Heart left ventricle (tissue), 16 donors: ENCODE measurements at regions not wholly inside any gene's neighbourhood (a gene's known extent, or its start where the extent isn't known, plus 50 kb on each side); places are given as distances from the start of the nearest gene placed in this dataset.

Experiments
- ATAC-seq, 4 donors: fragments of 200-7000 bp; cut with Tn5 transposase; one replicate each; pipeline ENCODE4 v1.9.1; 2020 to 2022; ENCODE audit warnings: moderate library complexity in 4 of 4, mild to moderate bottlenecking in 3 of 4, moderate number of reproducible peaks in 1 of 4
- DNase-seq, 5 donors: peaks; one replicate each; pipeline ENCODE4 v3.0.0-alpha.2; 2020
- H3K27ac ChIP-seq, 12 donors: fragments of 200-600 bp; sonication (generic) in 4 of 12; one replicate each; pipeline versions ENCODE4 v1.5.0 to v1.8.0; 2016 to 2022; ENCODE audit warnings: mild to moderate bottlenecking in 2 of 12
- H3K27me3 ChIP-seq, 9 donors: fragments of 200-600 bp; sonication (generic) in 2 of 9; one replicate each; pipeline versions ENCODE4 v1.5.1 to v1.8.0; 2016 to 2022; ENCODE audit warnings: mild to moderate bottlenecking in 3 of 9
- H3K36me3 ChIP-seq, 9 donors: fragments of 200-600 bp; sonication (generic) in 2 of 9; one replicate each; pipeline versions ENCODE4 v1.5.0 to v1.8.0; 2018 to 2022; ENCODE audit warnings: mild to moderate bottlenecking in 2 of 9
- H3K4me1 ChIP-seq, 12 donors: fragments of 200-600 bp; sonication (generic) in 4 of 12; one replicate each; pipeline versions ENCODE4 v1.5.0 to v1.8.0; 2016 to 2022; ENCODE audit warnings: mild to moderate bottlenecking in 3 of 12
- H3K4me3 ChIP-seq, 12 donors: fragments of 200-600 bp; sonication (generic) in 4 of 12; one replicate each; pipeline versions ENCODE4 v1.5.0 to v1.8.0; 2017 to 2022; ENCODE audit warnings: mild to moderate bottlenecking in 9 of 12, moderate library complexity in 4 of 12
- H3K9me3 ChIP-seq, 12 donors: fragments of 200-600 bp; sonication (generic) in 4 of 12; one replicate each; pipeline versions ENCODE4 v1.5.0 to v1.8.0; 2016 to 2022; ENCODE audit warnings: mild to moderate bottlenecking in 1 of 12
- CTCF ChIP-seq, 12 donors: fragments of 200-600 bp; sonication (generic) in 4 of 12; IDR thresholded peaks; one replicate each; pipeline versions ENCODE4 v1.5.0 to v1.8.0; 2018 to 2022; ENCODE audit warnings: antibody characterized with exemption in 12 of 12, mild to moderate bottlenecking in 5 of 12
- POLR2A ChIP-seq, 2 donors: fragments of 450-650 bp; IDR thresholded peaks; one replicate each; pipeline ENCODE4 v1.6.1; 2017; ENCODE audit warnings: antibody characterized with exemption in 2 of 2, mild to moderate bottlenecking in 2 of 2, moderate library complexity in 2 of 2
- whole genome bisulfite sequencing, 4 donors: extraction: QIAGEN DNeasy Blood & Tissue Kit in 2 of 4; methylation state at CpG; one replicate each; pipeline versions ENCODE4 v1.1.5 to v1.1.7; 2013 to 2018; 5-methylcytosine and 5-hydroxymethylcytosine counted together
- intact Hi-C, 10 donors: fragments of 100-400 bp; cut with DNase I; formaldehyde crosslinking; loops; one replicate each; pipeline versions ENCODE4 v1.11.1 to v1.14.2; 2022
- donor health status: ischemic (EF 13 %, LVEDD 7.1; RV severe dilation, severe dysfunction).
- donor health status: healthy with polysubstance abuse.
- donor health status: DM: no; HTN: yes; CAD: no.
- donor health status: DM: no; HTN: no; CAD: no.
- donor health status: ischemic (EF 25% LVEDD 6.9; RV normal size, moderate dysfunction).
- donor health status: ischemic (EF 25% LVEDD 5.7; RV mildly dilated, moderate dysfunction).
- donor health status: healthy.
- donor health status: DM: yes; HTN: yes; CAD: no.
- donor health status: ischemic (EF 35%, LVEDD 5.7; RV mildly dilated, moderate dysfunction).
- donor health status: nonischemic (EF 11% LVEDD 7.7; RV severe dilation, severe dysfunction).
- donor health status: DM: yes; HTN: yes; CAD: no.
- donor health status: PGD.
- donor health status: ischemic (EF 29% LVEDD 5.4; RV normal size, mild dysfunction).
- donor health status: nonischemic (EF 23%, LVEDD 6.1; RV moderate dilation, normal function).

GRCh38 chr2:55973673-55974072, 50.1 kb upstream of the EFEMP1 start:
- H3K27me3 ChIP-seq, result peaks cover 0 to 4% (median 0%) of the 10 kb centered on the region in 9 donors
- no peaks in the 10 kb centered on the region for H3K4me1 ChIP-seq
- ATAC-seq (no peak), DNase-seq (no peak)
- WGBS, 4 donors, result 87 to 97% (median 96%) methylated on average over 1 of the region's 1 CpG
- H3K36me3 ChIP-seq, result no peaks in the 10 kb centered on the region
- no peak overlapping the region for H3K27ac ChIP-seq
- peaks cover 0 to 1% (median 0%) of the 10 kb centered on the region in 12 donors for H3K9me3 ChIP-seq
- intact Hi-C loops, result no loop called here
- no peak overlapping the region for H3K4me3 ChIP-seq
- no peak for TF ChIP-seq POLR2A (IDR thresholded peaks at IDR 0.05)
- no peak for TF ChIP-seq CTCF (IDR thresholded peaks at IDR 0.05)

GRCh38 chr2:55976681-55977080, 53.1 kb upstream of the EFEMP1 start:
- H3K27ac ChIP-seq, result no peak overlapping the region
- H3K27me3 ChIP-seq, result peaks cover 0 to 4% (median 0%) of the 10 kb centered on the region in 9 donors
- no peaks in the 10 kb centered on the region for H3K4me1 ChIP-seq
- DNase-seq, result no peak
- H3K4me3 ChIP-seq, result no peak overlapping the region
- H3K9me3 ChIP-seq, result peaks cover 0 to 19% (median 3%) of the 10 kb centered on the region in 12 donors
- H3K36me3 ChIP-seq, result no peaks in the 10 kb centered on the region
- no peak for ATAC-seq
- intact Hi-C loops, result no loop called here
- no peak for TF ChIP-seq CTCF (IDR thresholded peaks at IDR 0.05)
- no peak for TF ChIP-seq POLR2A (IDR thresholded peaks at IDR 0.05)

GRCh38 chr2:55985406-55985805, 61.8 kb upstream of the EFEMP1 start:
- Histone ChIP-seq H3K36me3 (no peaks in the 10 kb centered on the region), H3K4me1 (no peaks in the 10 kb centered on the region), H3K9me3 (peaks cover 0 to 3% (median 0%) of the 10 kb centered on the region in 12 donors), H3K4me3 (no peak overlapping the region), H3K27me3 (no peaks in the 10 kb centered on the region), H3K27ac (no peak overlapping the region)
- TF ChIP-seq CTCF (IDR thresholded peaks at IDR 0.05) (no peak), POLR2A (IDR thresholded peaks at IDR 0.05) (no peak)
- DNase-seq (no peak), ATAC-seq (no peak)
- intact Hi-C loops, result no loop called here
- WGBS, 4 donors, result 49 to 63% (median 55%) methylated on average over 1 of the region's 1 CpG

GRCh38 chr2:55986001-55986400, 62.4 kb upstream of the EFEMP1 start:
- TF ChIP-seq CTCF (IDR thresholded peaks at IDR 0.05) (no peak), POLR2A (IDR thresholded peaks at IDR 0.05) (no peak)
- intact Hi-C loops, result no loop called here
- no peak for DNase-seq

More at GRCh38 chr2:55986001-55986400, 62.4 kb upstream of the EFEMP1 start:
- Histone ChIP-seq H3K4me3 (no peak overlapping the region), H3K36me3 (no peaks in the 10 kb centered on the region), H3K27ac (no peak overlapping the region), H3K4me1 (no peaks in the 10 kb centered on the region), H3K9me3 (no peaks in the 10 kb centered on the region), H3K27me3 (no peaks in the 10 kb centered on the region)
- ATAC-seq, result no peak
- 89 to 93% (median 90%) methylated on average over 2 of the region's 2 CpGs for WGBS, 4 donors
